ENCODE measurements at regions not wholly inside any gene's neighbourhood (a gene's known extent, or its start where the extent isn't known, plus 50 kb on each side); places are given as distances from the start of the nearest gene placed in this dataset.
A peak's percentile ranks its signal among the peaks of the same experiment; 100 is the strongest.

DNA sequence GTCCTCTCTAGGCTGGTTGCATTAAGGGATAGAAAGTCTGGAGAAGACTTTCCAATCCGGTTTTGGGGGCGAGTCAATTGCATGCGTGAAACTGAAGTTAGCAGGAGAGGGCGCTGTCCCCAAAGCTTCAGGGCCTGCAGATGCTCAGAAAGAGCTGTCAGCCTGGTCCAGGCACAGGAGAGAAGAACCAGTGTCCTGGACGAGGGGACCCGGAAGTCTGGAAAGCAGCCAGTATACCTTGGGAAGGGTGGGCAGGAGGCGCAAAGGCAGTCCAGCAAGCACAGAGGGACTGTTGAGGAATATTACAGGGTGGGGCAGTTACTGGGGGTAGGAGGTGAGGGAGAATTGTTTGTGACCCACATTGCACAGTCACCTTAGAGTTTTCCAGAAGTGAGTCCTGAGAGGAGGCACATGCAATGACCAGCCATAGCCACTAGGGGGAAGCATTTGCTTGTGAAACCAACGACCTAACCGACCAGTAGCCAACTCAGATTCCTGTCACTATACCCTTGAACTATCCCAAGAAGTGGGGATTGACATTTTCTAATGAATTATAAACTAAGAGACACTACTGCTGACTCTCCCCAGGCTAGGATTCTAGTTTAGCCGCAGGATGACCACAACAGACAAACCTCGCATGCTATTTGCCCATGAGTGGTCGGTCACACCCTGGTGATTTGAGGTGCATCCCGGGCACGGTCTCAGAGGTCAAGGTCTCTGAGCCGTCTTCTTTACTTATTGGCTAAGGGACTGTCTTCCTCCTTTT lies 172.8 kb downstream of the RDH14 start:
- no peaks in the 10 kb centered on the region for H3K9me3 ChIP-seq
- H3K4me1 ChIP-seq, result no peaks in the 10 kb centered on the region
- TF ChIP-seq CTCF (IDR thresholded peaks at IDR 0.05) (peak; percentile 80 to 92 (median 89)), POLR2A (IDR thresholded peaks at IDR 0.05) (no peak)
- intact Hi-C loops (cut with DNase I), result no loop called here
- no peak overlapping the region for H3K27ac ChIP-seq
- ATAC-seq (peak; percentile 83), DNase-seq (peak; percentile 78 to 86 (median 79))
- H3K36me3 ChIP-seq (replicated peaks in 1 of 2; ENCODE audit: insufficient read depth in 1 of 2, low read depth in 2 of 2), result no peaks in the 10 kb centered on the region
- WGBS, 2 donors, result 47 to 52% methylated on average over 15 of the region's 15 CpGs
- H3K27me3 ChIP-seq, result no peaks in the 10 kb centered on the region
- no peak overlapping the region for H3K4me3 ChIP-seq

GRCh38 chr2:18384242-18384641 lies 176.2 kb downstream of the RDH14 start:
- no peaks in the 10 kb centered on the region for H3K4me1 ChIP-seq
- no peak overlapping the region for H3K4me3 ChIP-seq
- H3K9me3 ChIP-seq, result no peaks in the 10 kb centered on the region
- H3K36me3 ChIP-seq (replicated peaks in 1 of 2; ENCODE audit: insufficient read depth in 1 of 2, low read depth in 2 of 2), result no peaks in the 10 kb centered on the region
- no peak for ATAC-seq
- WGBS, 2 donors, result 18 to 24% methylated on average over 1 of the region's 1 CpG
- no peak for DNase-seq
- intact Hi-C loops (cut with DNase I), result no loop called here
- no peaks in the 10 kb centered on the region for H3K27me3 ChIP-seq
- TF ChIP-seq POLR2A (IDR thresholded peaks at IDR 0.05) (no peak), CTCF (IDR thresholded peaks at IDR 0.05) (no peak)
- no peak overlapping the region for H3K27ac ChIP-seq

DNA sequence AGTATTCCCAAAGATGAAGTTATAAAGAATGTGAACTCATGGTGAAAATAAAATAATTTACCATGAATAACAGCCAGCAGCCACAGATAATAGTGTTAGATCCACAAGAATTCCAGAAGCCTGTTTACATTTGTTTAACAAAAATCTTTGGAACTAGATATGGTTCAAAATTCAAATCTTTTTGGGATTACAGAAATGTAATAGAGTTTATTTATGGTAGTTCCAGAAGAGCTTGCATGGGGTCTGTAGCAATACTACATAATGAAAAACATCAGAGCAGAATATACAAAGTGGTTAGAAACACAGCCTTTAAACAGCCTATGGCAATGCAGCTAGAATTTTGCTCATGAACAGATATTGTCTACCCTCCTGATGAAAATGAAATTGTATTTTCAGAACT lies 179.1 kb downstream of the RDH14 start:
- Histone ChIP-seq H3K27ac (no peak overlapping the region), H3K36me3 (replicated peaks in 1 of 2; ENCODE audit: insufficient read depth in 1 of 2, low read depth in 2 of 2) (no peaks in the 10 kb centered on the region), H3K4me3 (no peak overlapping the region), H3K4me1 (peaks cover 9% of the 10 kb centered on the region), H3K27me3 (no peaks in the 10 kb centered on the region), H3K9me3 (no peaks in the 10 kb centered on the region)
- DNase-seq (no peak), ATAC-seq (no peak)
- intact Hi-C loops (cut with DNase I), result no loop called here
- TF ChIP-seq CTCF (IDR thresholded peaks at IDR 0.05), result no peak
- TF ChIP-seq POLR2A (IDR thresholded peaks at IDR 0.05), result no peak

- Histone ChIP-seq H3K27ac (peak overlapping the region in 1 of 4 donors; percentile 48), H3K9me3 (no peaks in the 10 kb centered on the region), H3K36me3 (replicated peaks in 1 of 2; ENCODE audit: insufficient read depth in 1 of 2, low read depth in 2 of 2) (no peaks in the 10 kb centered on the region), H3K4me1 (peaks cover 9% of the 10 kb centered on the region), H3K4me3 (no peak overlapping the region), H3K27me3 (no peaks in the 10 kb centered on the region)
- TF ChIP-seq CTCF (IDR thresholded peaks at IDR 0.05), result no peak
- no peak for TF ChIP-seq POLR2A (IDR thresholded peaks at IDR 0.05)
- no peak for ATAC-seq
- DNase-seq, result no peak
- intact Hi-C loops (cut with DNase I), result no loop called here
- 24 to 28% methylated on average over 3 of the region's 3 CpGs for WGBS, 2 donors
Measured at GRCh38 chr2:18380321-18380720, 180.1 kb downstream of the RDH14 start.

GRCh38 chr2:18379870-18380269 lies 180.6 kb downstream of the RDH14 start:
- Histone ChIP-seq H3K36me3 (replicated peaks in 1 of 2; ENCODE audit: insufficient read depth in 1 of 2, low read depth in 2 of 2) (no peaks in the 10 kb centered on the region), H3K27me3 (no peaks in the 10 kb centered on the region), H3K4me3 (no peak overlapping the region), H3K4me1 (peaks cover 9% of the 10 kb centered on the region), H3K27ac (peak overlapping the region in 2 of 4 donors; percentile 30 to 48), H3K9me3 (no peaks in the 10 kb centered on the region)
- WGBS, 2 donors, result 27 to 43% methylated on average over 5 to 7 of the region's 7 CpGs
- intact Hi-C loops (cut with DNase I), result no loop called here
- DNase-seq, result peak in 1 of 4 donors; percentile 11
- peak; percentile 38 for ATAC-seq
- TF ChIP-seq POLR2A (IDR thresholded peaks at IDR 0.05) (no peak), CTCF (IDR thresholded peaks at IDR 0.05) (no peak)
